ENCODE measurements at regions not wholly inside any gene's neighbourhood (a gene's known extent, or its start where the extent isn't known, plus 50 kb on each side); places are given as distances from the start of the nearest gene placed in this dataset.
A peak's percentile ranks its signal among the peaks of the same experiment; 100 is the strongest.

- no peak for DNase-seq (ENCODE audit: low read depth)
- no peaks in the 10 kb centered on the region for H3K27me3 ChIP-seq (ENCODE audit: control insufficient read depth, insufficient read depth, low read length)
- H3K36me3 ChIP-seq (ENCODE audit: control insufficient read depth, insufficient read depth, low read length) = no peaks in the 10 kb centered on the region
- H3K4me3 ChIP-seq (ENCODE audit: low read depth, low read length) = no peak overlapping the region
- TF ChIP-seq, protein P1, sequence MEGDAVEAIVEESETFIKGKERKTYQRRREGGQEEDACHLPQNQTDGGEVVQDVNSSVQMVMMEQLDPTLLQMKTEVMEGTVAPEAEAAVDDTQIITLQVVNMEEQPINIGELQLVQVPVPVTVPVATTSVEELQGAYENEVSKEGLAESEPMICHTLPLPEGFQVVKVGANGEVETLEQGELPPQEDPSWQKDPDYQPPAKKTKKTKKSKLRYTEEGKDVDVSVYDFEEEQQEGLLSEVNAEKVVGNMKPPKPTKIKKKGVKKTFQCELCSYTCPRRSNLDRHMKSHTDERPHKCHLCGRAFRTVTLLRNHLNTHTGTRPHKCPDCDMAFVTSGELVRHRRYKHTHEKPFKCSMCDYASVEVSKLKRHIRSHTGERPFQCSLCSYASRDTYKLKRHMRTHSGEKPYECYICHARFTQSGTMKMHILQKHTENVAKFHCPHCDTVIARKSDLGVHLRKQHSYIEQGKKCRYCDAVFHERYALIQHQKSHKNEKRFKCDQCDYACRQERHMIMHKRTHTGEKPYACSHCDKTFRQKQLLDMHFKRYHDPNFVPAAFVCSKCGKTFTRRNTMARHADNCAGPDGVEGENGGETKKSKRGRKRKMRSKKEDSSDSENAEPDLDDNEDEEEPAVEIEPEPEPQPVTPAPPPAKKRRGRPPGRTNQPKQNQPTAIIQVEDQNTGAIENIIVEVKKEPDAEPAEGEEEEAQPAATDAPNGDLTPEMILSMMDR (IDR thresholded peaks at IDR 0.05; ENCODE audit: insufficient read depth, low read length, poor library complexity, severe bottlenecking) = no peak
Measured at GRCh38 chr18:40523287-40523686, 1431.7 kb upstream of the PIK3C3 start.

- no peaks in the 10 kb centered on the region for H3K36me3 ChIP-seq (ENCODE audit: control insufficient read depth, insufficient read depth, low read length)
- DNase-seq (ENCODE audit: low read depth) = no peak
- H3K27me3 ChIP-seq (ENCODE audit: control insufficient read depth, insufficient read depth, low read length) = no peaks in the 10 kb centered on the region
- TF ChIP-seq, protein P1 (IDR thresholded peaks at IDR 0.05; ENCODE audit: insufficient read depth, low read length, poor library complexity, severe bottlenecking) = no peak
- no peak overlapping the region for H3K4me3 ChIP-seq (ENCODE audit: low read depth, low read length)
Measured at GRCh38 chr18:40501026-40501425, 1454.0 kb upstream of the PIK3C3 start.

- no peak overlapping the region for H3K4me3 ChIP-seq (ENCODE audit: low read depth, low read length)
- H3K36me3 ChIP-seq (ENCODE audit: control insufficient read depth, insufficient read depth, low read length) = no peaks in the 10 kb centered on the region
- TF ChIP-seq, protein P1 (IDR thresholded peaks at IDR 0.05; ENCODE audit: insufficient read depth, low read length, poor library complexity, severe bottlenecking) = no peak
- no peak for DNase-seq (ENCODE audit: low read depth)
- no peaks in the 10 kb centered on the region for H3K27me3 ChIP-seq (ENCODE audit: control insufficient read depth, insufficient read depth, low read length)
Measured at GRCh38 chr18:40494603-40495002, 1460.4 kb upstream of the PIK3C3 start.

GRCh38 chr18:40493316-40493715, 1461.7 kb upstream of the PIK3C3 start:
- DNase-seq (ENCODE audit: low read depth) = no peak
- Histone ChIP-seq H3K4me3 (ENCODE audit: low read depth, low read length) (no peak overlapping the region), H3K27me3 (ENCODE audit: control insufficient read depth, insufficient read depth, low read length) (no peaks in the 10 kb centered on the region), H3K36me3 (ENCODE audit: control insufficient read depth, insufficient read depth, low read length) (no peaks in the 10 kb centered on the region)
- TF ChIP-seq, protein P1 (IDR thresholded peaks at IDR 0.05; ENCODE audit: insufficient read depth, low read length, poor library complexity, severe bottlenecking) = no peak

DNA sequence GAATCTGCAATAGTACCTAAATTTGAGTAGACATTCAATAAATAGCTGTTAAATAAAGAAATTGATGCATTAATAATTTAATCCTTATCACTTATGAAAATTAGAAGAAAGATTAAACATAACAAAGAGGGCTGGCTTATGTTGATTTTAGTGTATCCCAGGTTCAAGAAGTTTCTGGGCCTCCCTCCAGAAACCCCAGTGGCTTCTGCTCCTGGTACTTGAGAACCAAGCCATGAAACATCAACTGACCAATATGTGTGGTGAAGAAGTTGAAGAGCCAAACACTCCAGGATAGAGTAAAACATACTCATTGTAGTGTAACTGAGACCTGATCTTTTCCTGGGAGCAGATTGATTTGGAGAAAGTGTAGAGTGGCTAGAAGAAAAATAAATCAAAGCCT, 1465.7 kb upstream of the PIK3C3 start:
- Histone ChIP-seq H3K27me3 (ENCODE audit: control insufficient read depth, insufficient read depth, low read length) (no peaks in the 10 kb centered on the region), H3K36me3 (ENCODE audit: control insufficient read depth, insufficient read depth, low read length) (no peaks in the 10 kb centered on the region), H3K4me3 (ENCODE audit: low read depth, low read length) (no peak overlapping the region)
- DNase-seq (ENCODE audit: low read depth) = no peak
- TF ChIP-seq, protein P1 (IDR thresholded peaks at IDR 0.05; ENCODE audit: insufficient read depth, low read length, poor library complexity, severe bottlenecking) = no peak

DNA sequence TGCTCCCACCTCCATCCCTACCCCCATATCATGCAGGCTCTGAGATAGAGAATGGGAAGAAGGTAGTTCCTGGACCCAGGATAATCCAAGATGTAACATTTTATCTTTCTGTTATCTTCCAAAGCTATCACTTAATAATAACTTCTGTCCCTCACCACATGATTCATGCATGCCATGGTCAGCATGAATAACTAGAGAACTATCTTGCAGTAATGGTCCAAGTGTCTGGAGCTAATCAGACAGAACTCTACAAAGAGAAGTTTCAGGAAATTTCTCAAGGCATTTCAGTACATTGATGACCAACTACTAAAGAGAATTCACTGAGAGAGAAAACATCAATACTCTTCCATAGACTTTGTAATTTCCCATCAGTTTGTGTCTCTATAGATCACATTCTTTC, 1469.7 kb upstream of the PIK3C3 start:
- Histone ChIP-seq H3K4me3 (ENCODE audit: low read depth, low read length) (no peak overlapping the region), H3K27me3 (ENCODE audit: control insufficient read depth, insufficient read depth, low read length) (no peaks in the 10 kb centered on the region), H3K36me3 (ENCODE audit: control insufficient read depth, insufficient read depth, low read length) (no peaks in the 10 kb centered on the region)
- peak; percentile 21 for DNase-seq (ENCODE audit: low read depth)
- TF ChIP-seq, protein P1 (IDR thresholded peaks at IDR 0.05; ENCODE audit: insufficient read depth, low read length, poor library complexity, severe bottlenecking) = no peak

Data from kidney epithelial cell (primary cell).